ENCODE measurements at regions not wholly inside any gene's neighbourhood (a gene's known extent, or its start where the extent isn't known, plus 50 kb on each side); places are given as distances from the start of the nearest gene placed in this dataset.

- TF ChIP-seq POLR2AphosphoS5 (IDR thresholded peaks at IDR 0.05; ENCODE audit: borderline replicate concordance, low read depth, low read length) = no peak
- no peak for TF ChIP-seq FOXP2 (optimal IDR thresholded peaks at IDR 0.05; ENCODE audit: control extremely low read depth, extremely low read length, insufficient read depth)
These were observed 155.6 kb upstream of the PITX2 start for GRCh38 chr4:110778521-110778920.

Data from SK-N-MC (cell line).